IMR-90 (cell line): ENCODE measurements at regions not wholly inside any gene's neighbourhood (a gene's known extent, or its start where the extent isn't known, plus 50 kb on each side); places are given as distances from the start of the nearest gene placed in this dataset.

Experiments used
- ATAC-seq: fragments of 200-7000 bp; cut with Tn5 transposase; 2 replicates; pipeline ENCODE4 v1.9.1; 2020; ENCODE audit warnings: low read depth, mild to moderate bottlenecking, moderate library complexity
- BruUV-seq: library from RNA; stranded (reverse); fragments of 400-500 nt; replicated peaks from 2 replicates; lab custom pipeline; 2021; lab: Mats Ljungman, UMichigan
- CTCF ChIA-PET: fragments of 300-600 bp; formaldehyde crosslinking; extraction: SDS; loops from one replicate; lab custom pipeline; 2021; ENCODE audit warnings: antibody characterized with exemption; lab: Yijun Ruan, JAX
- POLR2A ChIA-PET: fragments of 300-600 bp; sonication (Branson Sonifier 250); formaldehyde crosslinking; loops from one replicate; lab custom pipeline; 2022; ENCODE audit warnings: antibody characterized with exemption; ENCODE audit not compliant: unreplicated experiment; lab: Charles Lee
- DNase-seq: peaks from one replicate; pipeline ENCODE4 v3.0.0; 2013
- H2AFZ ChIP-seq: replicated peaks from 2 replicates; pipeline ENCODE3; 2013; ENCODE audit warnings: low read length, mild to moderate bottlenecking; ENCODE audit not compliant: poor library complexity
- H2AK5ac ChIP-seq: 2 replicates; pipeline ENCODE4 v1.6.1; 2013; ENCODE audit warnings: low read depth, low read length, inconsistent platforms
- H2AK9ac ChIP-seq: replicated peaks from 2 replicates; pipeline ENCODE3; 2013; ENCODE audit warnings: mild to moderate bottlenecking, low read depth, low read length, moderate library complexity; ENCODE audit not compliant: poor library complexity
- H2BK120ac ChIP-seq: 2 replicates; pipeline ENCODE4 v1.6.1; 2013; ENCODE audit warnings: low read depth, low read length, inconsistent platforms
- H2BK15ac ChIP-seq: 3 replicates; pipeline ENCODE4 v1.6.1; 2013; ENCODE audit warnings: low read depth, low read length, inconsistent platforms
- H2BK20ac ChIP-seq: 2 replicates; pipeline ENCODE4 v1.6.1; 2013; ENCODE audit warnings: low read depth, mild to moderate bottlenecking, inconsistent platforms, low read length, moderate library complexity
- H2BK5ac ChIP-seq: 2 replicates; pipeline ENCODE4 v1.6.1; 2013; ENCODE audit warnings: mild to moderate bottlenecking, low read depth, low read length, inconsistent platforms; ENCODE audit not compliant: poor library complexity, severe bottlenecking
- H3K14ac ChIP-seq: replicated peaks from 2 replicates; pipeline ENCODE4 v1.6.1; 2013; ENCODE audit warnings: low read depth, low read length, inconsistent platforms
- H3K18ac ChIP-seq: 2 replicates; pipeline ENCODE4 v1.6.1; 2013; ENCODE audit warnings: low read depth, low read length, control low read depth
- H3K23ac ChIP-seq: 2 replicates; pipeline ENCODE4 v1.6.1; 2013; ENCODE audit warnings: low read depth, low read length, inconsistent platforms
- H3K27ac ChIP-seq: 2 replicates; pipeline ENCODE4 v1.5.1; 2013; ENCODE audit warnings: mild to moderate bottlenecking, control low read depth, low read length; ENCODE audit not compliant: insufficient read depth
- H3K27me3 ChIP-seq: 2 replicates; pipeline ENCODE4 v1.6.1; 2013; ENCODE audit warnings: low read length; ENCODE audit not compliant: control insufficient read depth, insufficient read depth
- H3K36me3 ChIP-seq: 2 replicates; pipeline ENCODE4 v1.6.1; 2013; ENCODE audit warnings: low read length, mixed read lengths; ENCODE audit not compliant: control insufficient read depth, insufficient read depth
- H3K4ac ChIP-seq: 2 replicates; pipeline ENCODE4 v1.6.1; 2013; ENCODE audit warnings: low read depth, low read length, inconsistent platforms
- H3K4me1 ChIP-seq: 2 replicates; pipeline ENCODE4 v1.6.1; 2013; ENCODE audit warnings: low read length, mixed read lengths; ENCODE audit not compliant: control insufficient read depth, insufficient read depth
- H3K4me2 ChIP-seq: 2 replicates; pipeline ENCODE4 v1.6.1; 2013; ENCODE audit warnings: low read depth, mild to moderate bottlenecking, control low read depth, low read length, moderate library complexity
- H3K4me3 ChIP-seq: 2 replicates; pipeline ENCODE4 v1.5.1; 2013; ENCODE audit warnings: low read depth, mild to moderate bottlenecking, control low read depth, low read length, moderate library complexity; ENCODE audit not compliant: insufficient read depth
- H3K56ac ChIP-seq: 2 replicates; pipeline ENCODE4 v1.6.1; 2013; ENCODE audit warnings: low read length, inconsistent platforms; ENCODE audit not compliant: insufficient read depth; ENCODE audit errors: extremely low read depth
- H3K79me1 ChIP-seq, 2 experiments: 2 replicates each; pipeline ENCODE4 v1.6.1; 2013; ENCODE audit warnings: low read length in 2 of 2, inconsistent platforms in 1 of 2, low read depth in 1 of 2
- H3K9ac ChIP-seq: 2 replicates; pipeline ENCODE4 v1.6.1; 2013; ENCODE audit warnings: low read depth, low read length, control low read depth
- H3K9me1 ChIP-seq: 2 replicates; pipeline ENCODE4 v1.6.1; 2013; ENCODE audit warnings: low read length, inconsistent platforms; ENCODE audit not compliant: insufficient read depth
- H3K9me3 ChIP-seq: 2 replicates; pipeline ENCODE4 v1.6.1; 2013; ENCODE audit warnings: low read length; ENCODE audit not compliant: control insufficient read depth, insufficient read depth
- H4K20me1 ChIP-seq: 2 replicates; pipeline ENCODE4 v1.6.1; 2013; ENCODE audit warnings: low read length, inconsistent platforms; ENCODE audit not compliant: insufficient read depth
- H4K5ac ChIP-seq: 2 replicates; pipeline ENCODE4 v1.6.1; 2013; ENCODE audit warnings: mild to moderate bottlenecking, low read depth, low read length, control low read depth
- H4K8ac ChIP-seq, 2 experiments: 2 replicates each; pipeline ENCODE4 v1.6.1; 2013; ENCODE audit warnings: low read depth in 2 of 2, low read length in 2 of 2, control low read depth in 1 of 2, inconsistent platforms in 1 of 2
- H4K91ac ChIP-seq: 2 replicates; pipeline ENCODE4 v1.6.1; 2013; ENCODE audit warnings: low read depth, low read length, inconsistent platforms; ENCODE audit not compliant: insufficient read depth
- BHLHE40 ChIP-seq: fragments of 150-350 bp; IDR thresholded peaks from 2 replicates; pipeline ENCODE4 v1.6.1; 2016; ENCODE audit warnings: mild to moderate bottlenecking, low read depth, low read length
- CEBPB ChIP-seq: IDR thresholded peaks from 2 replicates; pipeline ENCODE4 v1.6.1; 2012; ENCODE audit warnings: low read depth, low read length, improper control_type of control experiment
- CHD1 ChIP-seq: IDR thresholded peaks from 2 replicates; pipeline ENCODE4 v1.6.1; 2012; ENCODE audit warnings: low read depth, low read length, improper control_type of control experiment
- CTCF ChIP-seq: conservative IDR thresholded peaks from 2 replicates; pipeline ENCODE4 v1.5.1; 2012; ENCODE audit warnings: mild to moderate bottlenecking, low read depth, low read length, improper control_type of control experiment
- MAFK ChIP-seq: IDR thresholded peaks from 2 replicates; pipeline ENCODE4 v1.6.1; 2012; ENCODE audit warnings: low read depth, low read length, improper control_type of control experiment
- MAZ ChIP-seq: IDR thresholded peaks from 2 replicates; pipeline ENCODE4 v1.6.1; 2012; ENCODE audit warnings: low read depth, mild to moderate bottlenecking, low read length, improper control_type of control experiment, moderate library complexity, borderline replicate concordance
- MXI1 ChIP-seq: IDR thresholded peaks from 2 replicates; pipeline ENCODE4 v1.6.1; 2012; ENCODE audit warnings: low read depth, mild to moderate bottlenecking, low read length, moderate library complexity, borderline replicate concordance
- SMC3 ChIP-seq: fragments of 150-350 bp; IDR thresholded peaks from 2 replicates; pipeline ENCODE4 v1.6.1; 2016; ENCODE audit warnings: low read depth, mild to moderate bottlenecking, antibody characterized with exemption, low read length, moderate library complexity
- USF2 ChIP-seq: fragments of 150-350 bp; IDR thresholded peaks from 2 replicates; pipeline ENCODE4 v1.6.1; 2017; ENCODE audit warnings: mild to moderate bottlenecking, antibody characterized with exemption, low read length, low read depth
- WGBS, 2 experiments: methylation state at CpG; one replicate each; pipeline versions ENCODE4 v1.1.5 to v1.1.7; 2013; ENCODE audit warnings: missing lambda C conversion rate in 2 of 2; ENCODE audit not compliant: insufficient read length in 1 of 2; ENCODE audit errors: extremely low coverage in 2 of 2; 5-methylcytosine and 5-hydroxymethylcytosine counted together
- dilution Hi-C: fragments of 300-500 bp; cut with HindIII; formaldehyde crosslinking; loops from one replicate; pipeline ENCODE4 v1.14.3; 2018; ENCODE audit warnings: low sequenced_read_pairs; ENCODE audit not compliant: unreplicated experiment
- in situ Hi-C: fragments of 300-500 bp; cut with MboI; formaldehyde crosslinking; loops from 3 replicates; pipeline ENCODE4 v1.14.3; 2019; ENCODE audit warnings: low sequenced_read_pairs, inconsistent platforms, mixed read lengths
- intact Hi-C: fragments of 100-400 bp; cut with micrococcal nuclease; formaldehyde crosslinking; loops from 2 replicates; pipeline ENCODE4 v1.10.0; 2022

- Histone ChIP-seq H3K79me1 (no peaks in the 10 kb centered on the region), H2AK5ac (no peak overlapping the region), H3K9me1 (no peaks in the 10 kb centered on the region), H4K20me1 (no peaks in the 10 kb centered on the region), H3K27me3 (no peaks in the 10 kb centered on the region), H3K4me1 (no peaks in the 10 kb centered on the region), H3K18ac (no peak overlapping the region), H2AK9ac (no peak overlapping the region), H2BK15ac (no peak overlapping the region), H4K8ac (no peak overlapping the region), H3K27ac (no peak overlapping the region), H2BK20ac (no peak overlapping the region), H2BK5ac (no peak overlapping the region), H3K23ac (no peak overlapping the region), H2AFZ (no peak overlapping the region), H4K5ac (no peak overlapping the region), H2BK120ac (no peak overlapping the region), H3K56ac (no peak overlapping the region), H3K14ac (no peak overlapping the region), H3K36me3 (no peaks in the 10 kb centered on the region), H3K4me2 (no peak overlapping the region), H4K91ac (no peak overlapping the region), H3K9ac (no peak overlapping the region), H3K4me3 (no peak overlapping the region), H3K4ac (no peak overlapping the region), H3K9me3 (no peaks in the 10 kb centered on the region)
- CTCF ChIA-PET = no interaction called here
- POLR2A ChIA-PET = no interaction called here
- BruUV-seq = no TSS peak
- dilution Hi-C loops (no loop called here), in situ Hi-C loops (no loop called here), intact Hi-C loops (no loop called here)
- WGBS, 2 experiments = no CpG with 5 or more reads among the region's 3 CpGs
- TF ChIP-seq CEBPB (no peak), MXI1 (no peak), MAFK (no peak), USF2 (no peak), CTCF (no peak), MAZ (no peak), CHD1 (no peak), BHLHE40 (no peak), SMC3 (no peak)
- DNase-seq (no peak), ATAC-seq (no peak)
Observed at GRCh38 chr1:60913039-60913438, 169.3 kb upstream of the NFIA start.
